IPS DF 19.7 (cell line): ENCODE measurements at regions not wholly inside any gene's neighbourhood (a gene's known extent, or its start where the extent isn't known, plus 50 kb on each side); places are given as distances from the start of the nearest gene placed in this dataset.

Experiments
- DNase-seq: peaks from one replicate; pipeline ENCODE4 v3.0.0-alpha.2; 2013; ENCODE audit warnings: low read depth, low spot score

- DNase-seq = no peak
Measured at GRCh38 chr16:62597875-62598274, 561.6 kb upstream of the CDH8 start.

GRCh38 chr16:62596584-62596983 is 560.3 kb upstream of the CDH8 start:
- no peak for DNase-seq

- no peak for DNase-seq
Measured at GRCh38 chr16:62596125-62596524, 559.9 kb upstream of the CDH8 start.

- DNase-seq = no peak
Measured at GRCh38 chr16:62586128-62586862, 550.1 kb upstream of the CDH8 start.

- no peak for DNase-seq
Measured at GRCh38 chr16:62585041-62585545, 548.9 kb upstream of the CDH8 start.

- DNase-seq = no peak
Measured at GRCh38 chr16:62583414-62583813, 547.2 kb upstream of the CDH8 start.

GRCh38 chr16:62573466-62573865 is 537.2 kb upstream of the CDH8 start:
- DNase-seq = no peak

GRCh38 chr16:62568926-62569325 is 532.7 kb upstream of the CDH8 start:
- no peak for DNase-seq

GRCh38 chr16:62565706-62566105 is 529.5 kb upstream of the CDH8 start:
- DNase-seq = no peak

- DNase-seq = no peak
Measured at GRCh38 chr16:62564291-62564690, 528.1 kb upstream of the CDH8 start.

- no peak for DNase-seq
Measured at GRCh38 chr16:62562121-62562520, 525.9 kb upstream of the CDH8 start.

GRCh38 chr16:62549875-62550274 is 513.6 kb upstream of the CDH8 start:
- no peak for DNase-seq

GRCh38 chr16:62548095-62548494 is 511.9 kb upstream of the CDH8 start:
- DNase-seq = peak; percentile 9

- DNase-seq = no peak
Measured at GRCh38 chr16:62546701-62547100, 510.5 kb upstream of the CDH8 start.

- DNase-seq = no peak
Measured at GRCh38 chr16:62545039-62545438, 508.8 kb upstream of the CDH8 start.

- DNase-seq = no peak
Measured at GRCh38 chr16:62543516-62543915, 507.3 kb upstream of the CDH8 start.

GRCh38 chr16:62539657-62540056 is 503.4 kb upstream of the CDH8 start:
- no peak for DNase-seq

- DNase-seq = no peak
Measured at GRCh38 chr16:62530426-62530825, 494.2 kb upstream of the CDH8 start.

- no peak for DNase-seq
Measured at GRCh38 chr16:62516001-62516400, 479.8 kb upstream of the CDH8 start.

- no peak for DNase-seq
Measured at GRCh38 chr16:62503073-62503472, 466.8 kb upstream of the CDH8 start.

- no peak for DNase-seq
Measured at GRCh38 chr16:62478903-62479458, 442.7 kb upstream of the CDH8 start.

GRCh38 chr16:62477796-62478195 is 441.6 kb upstream of the CDH8 start:
- DNase-seq = no peak

GRCh38 chr16:62475573-62475972 is 439.3 kb upstream of the CDH8 start:
- DNase-seq = no peak
